ENCODE measurements at regions not wholly inside any gene's neighbourhood (a gene's known extent, or its start where the extent isn't known, plus 50 kb on each side); places are given as distances from the start of the nearest gene placed in this dataset.

DNA sequence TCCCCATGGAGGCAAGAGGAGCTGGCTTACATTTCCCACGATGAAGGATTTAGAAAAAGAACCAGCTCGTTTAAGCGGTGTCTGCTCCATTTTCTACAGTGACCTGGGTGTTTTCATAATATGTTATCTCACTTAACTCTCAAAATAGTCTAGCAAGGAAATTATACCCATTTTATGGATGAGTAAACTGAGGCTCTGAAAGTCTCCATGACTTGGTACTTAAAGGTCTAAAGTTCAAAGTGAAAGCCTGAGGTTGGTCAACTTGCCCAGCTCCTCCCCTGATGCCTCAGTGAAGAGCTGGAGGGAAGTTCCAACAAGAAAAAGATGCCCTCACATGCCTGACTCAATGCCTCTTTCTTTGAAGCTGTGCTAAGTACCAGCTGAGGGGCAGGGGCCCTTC is 232.0 kb downstream of the CBLN1 start:
- no peak for DNase-seq (ENCODE audit: low spot score)

DNA sequence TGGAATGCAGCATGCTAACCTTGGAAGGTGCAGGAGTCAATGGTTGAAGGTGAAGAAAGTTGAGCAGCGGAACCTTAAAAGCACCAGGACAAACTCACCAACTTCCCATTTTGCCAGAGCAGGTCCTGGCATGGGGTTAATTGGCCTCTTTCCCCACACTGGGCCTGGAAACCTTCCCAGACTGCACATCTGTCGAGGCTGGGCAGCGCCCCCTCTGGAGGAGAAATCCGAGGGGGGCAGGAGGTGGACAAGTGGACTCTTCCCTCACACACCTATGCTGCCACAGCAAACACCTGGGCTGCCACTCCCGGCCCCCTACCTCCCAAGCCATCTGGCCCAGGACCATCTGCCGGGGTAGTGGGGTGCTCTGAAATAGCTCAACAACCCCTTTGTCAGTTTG is 232.4 kb downstream of the CBLN1 start:
- TF ChIP-seq, protein P1, sequence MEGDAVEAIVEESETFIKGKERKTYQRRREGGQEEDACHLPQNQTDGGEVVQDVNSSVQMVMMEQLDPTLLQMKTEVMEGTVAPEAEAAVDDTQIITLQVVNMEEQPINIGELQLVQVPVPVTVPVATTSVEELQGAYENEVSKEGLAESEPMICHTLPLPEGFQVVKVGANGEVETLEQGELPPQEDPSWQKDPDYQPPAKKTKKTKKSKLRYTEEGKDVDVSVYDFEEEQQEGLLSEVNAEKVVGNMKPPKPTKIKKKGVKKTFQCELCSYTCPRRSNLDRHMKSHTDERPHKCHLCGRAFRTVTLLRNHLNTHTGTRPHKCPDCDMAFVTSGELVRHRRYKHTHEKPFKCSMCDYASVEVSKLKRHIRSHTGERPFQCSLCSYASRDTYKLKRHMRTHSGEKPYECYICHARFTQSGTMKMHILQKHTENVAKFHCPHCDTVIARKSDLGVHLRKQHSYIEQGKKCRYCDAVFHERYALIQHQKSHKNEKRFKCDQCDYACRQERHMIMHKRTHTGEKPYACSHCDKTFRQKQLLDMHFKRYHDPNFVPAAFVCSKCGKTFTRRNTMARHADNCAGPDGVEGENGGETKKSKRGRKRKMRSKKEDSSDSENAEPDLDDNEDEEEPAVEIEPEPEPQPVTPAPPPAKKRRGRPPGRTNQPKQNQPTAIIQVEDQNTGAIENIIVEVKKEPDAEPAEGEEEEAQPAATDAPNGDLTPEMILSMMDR (IDR thresholded peaks at IDR 0.05; ENCODE audit: extremely low read depth, missing control alignments) = no peak
- no peak for DNase-seq (ENCODE audit: low spot score)

More for the DNA sequence above, 232.0 kb downstream of the CBLN1 start:
- TF ChIP-seq, protein P1 (IDR thresholded peaks at IDR 0.05; ENCODE audit: extremely low read depth, missing control alignments) = no peak

- no peak for DNase-seq (ENCODE audit: low spot score)
- TF ChIP-seq, protein P1 (IDR thresholded peaks at IDR 0.05; ENCODE audit: extremely low read depth, missing control alignments) = no peak
These were observed 233.1 kb downstream of the CBLN1 start for GRCh38 chr16:49048557-49048956.

DNA sequence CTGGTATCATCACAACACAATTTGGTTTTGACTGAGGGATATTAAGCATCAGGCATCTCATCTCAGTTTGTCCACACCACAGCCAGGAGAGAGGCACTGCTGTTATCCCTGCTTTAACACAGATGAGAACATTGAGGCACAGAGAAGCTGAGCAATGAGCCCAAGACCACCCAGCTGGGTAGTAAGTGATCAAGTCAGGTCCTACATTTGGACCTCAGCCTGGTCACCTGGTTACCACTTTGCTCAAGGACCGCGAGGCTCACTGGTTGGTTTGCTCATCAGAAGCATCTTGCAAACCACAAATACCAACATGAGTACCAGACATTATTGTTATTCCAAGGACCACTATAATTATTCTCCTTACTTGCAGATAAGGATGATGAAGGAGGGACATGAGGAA is 245.5 kb downstream of the CBLN1 start:
- no peak for DNase-seq (ENCODE audit: low spot score)
- TF ChIP-seq, protein P1 (IDR thresholded peaks at IDR 0.05; ENCODE audit: extremely low read depth, missing control alignments) = no peak

DNA sequence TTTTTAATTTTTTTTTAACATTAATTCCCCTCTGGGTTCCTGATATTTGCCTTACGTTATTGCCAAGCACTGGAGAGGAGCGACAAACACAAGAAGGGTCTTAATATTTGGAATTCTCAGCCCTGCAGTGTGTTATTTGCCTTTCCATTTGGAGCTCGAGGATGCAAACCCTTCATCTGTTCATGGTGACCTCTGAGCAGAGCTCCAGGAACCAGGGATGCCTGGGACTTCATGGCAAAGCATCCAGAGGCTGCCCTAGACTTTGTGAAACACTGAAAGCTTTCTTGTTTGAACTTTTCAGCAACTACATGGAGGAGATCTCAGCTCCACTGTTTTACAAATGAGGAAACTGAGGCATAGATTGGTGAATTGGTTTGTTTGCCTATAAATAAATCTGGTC is 254.2 kb downstream of the CBLN1 start:
- TF ChIP-seq, protein P1 (IDR thresholded peaks at IDR 0.05; ENCODE audit: extremely low read depth, missing control alignments) = no peak
- no peak for DNase-seq (ENCODE audit: low spot score)

- DNase-seq (ENCODE audit: low spot score) = no peak
These were observed 255.0 kb downstream of the CBLN1 start for GRCh38 chr16:49026566-49027181.

GRCh38 chr16:49024896-49025295 is 256.7 kb downstream of the CBLN1 start:
- TF ChIP-seq, protein P1 (IDR thresholded peaks at IDR 0.05; ENCODE audit: extremely low read depth, missing control alignments) = no peak
- DNase-seq (ENCODE audit: low spot score) = no peak

More at GRCh38 chr16:49026566-49027181, 255.0 kb downstream of the CBLN1 start:
- TF ChIP-seq, protein P1 (IDR thresholded peaks at IDR 0.05; ENCODE audit: extremely low read depth, missing control alignments) = no peak
